ENCODE measurements at regions not wholly inside any gene's neighbourhood (a gene's known extent, or its start where the extent isn't known, plus 50 kb on each side); places are given as distances from the start of the nearest gene placed in this dataset.

DNA sequence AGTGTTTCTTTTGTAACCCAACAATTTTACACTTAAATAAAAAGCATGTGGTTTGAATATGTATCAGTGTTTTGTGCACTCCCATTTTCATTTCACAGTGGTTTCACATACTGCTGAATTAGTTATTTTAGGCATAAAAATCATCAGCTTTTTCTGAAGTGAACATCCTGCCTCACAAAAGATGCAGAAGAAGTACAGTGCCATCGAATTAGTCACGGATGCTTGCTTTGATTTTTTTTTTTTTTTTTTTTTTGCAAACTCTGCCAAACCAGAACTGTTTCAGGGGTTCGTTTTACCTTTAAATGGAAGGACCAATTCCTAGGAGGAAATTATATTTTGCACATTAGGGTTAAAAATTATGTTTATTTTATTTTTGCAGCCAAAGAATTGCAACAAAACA lies 158.6 kb downstream of the RPS12 start:
- no peak overlapping the region for H3K4me3 ChIP-seq (ENCODE audit: low read depth, low read length)
- TF ChIP-seq, protein P1, sequence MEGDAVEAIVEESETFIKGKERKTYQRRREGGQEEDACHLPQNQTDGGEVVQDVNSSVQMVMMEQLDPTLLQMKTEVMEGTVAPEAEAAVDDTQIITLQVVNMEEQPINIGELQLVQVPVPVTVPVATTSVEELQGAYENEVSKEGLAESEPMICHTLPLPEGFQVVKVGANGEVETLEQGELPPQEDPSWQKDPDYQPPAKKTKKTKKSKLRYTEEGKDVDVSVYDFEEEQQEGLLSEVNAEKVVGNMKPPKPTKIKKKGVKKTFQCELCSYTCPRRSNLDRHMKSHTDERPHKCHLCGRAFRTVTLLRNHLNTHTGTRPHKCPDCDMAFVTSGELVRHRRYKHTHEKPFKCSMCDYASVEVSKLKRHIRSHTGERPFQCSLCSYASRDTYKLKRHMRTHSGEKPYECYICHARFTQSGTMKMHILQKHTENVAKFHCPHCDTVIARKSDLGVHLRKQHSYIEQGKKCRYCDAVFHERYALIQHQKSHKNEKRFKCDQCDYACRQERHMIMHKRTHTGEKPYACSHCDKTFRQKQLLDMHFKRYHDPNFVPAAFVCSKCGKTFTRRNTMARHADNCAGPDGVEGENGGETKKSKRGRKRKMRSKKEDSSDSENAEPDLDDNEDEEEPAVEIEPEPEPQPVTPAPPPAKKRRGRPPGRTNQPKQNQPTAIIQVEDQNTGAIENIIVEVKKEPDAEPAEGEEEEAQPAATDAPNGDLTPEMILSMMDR (IDR thresholded peaks at IDR 0.05; ENCODE audit: low read depth, low read length) = no peak

DNA sequence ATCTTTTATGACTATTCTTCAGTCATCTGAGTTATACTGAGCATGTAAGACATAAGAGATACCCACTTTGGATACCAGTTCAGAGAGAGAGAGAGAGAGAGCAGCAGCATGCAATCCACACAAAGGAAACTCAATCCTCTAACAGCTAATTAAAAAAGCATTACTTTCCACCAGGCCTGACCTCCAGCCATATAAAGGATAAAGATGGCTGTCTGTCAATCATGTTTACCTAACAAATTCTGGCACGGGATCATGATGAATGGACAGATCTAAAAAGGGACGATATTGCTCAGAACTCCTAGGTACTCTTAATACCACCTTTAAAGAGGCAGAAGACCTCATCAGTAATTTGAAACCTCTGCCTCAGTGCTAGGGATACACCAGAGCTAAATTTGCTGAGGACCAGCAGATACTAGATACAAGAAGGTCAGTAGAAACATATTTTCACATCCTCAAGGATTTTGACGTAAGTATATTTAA lies 159.2 kb downstream of the RPS12 start:
- TF ChIP-seq, protein P1 (IDR thresholded peaks at IDR 0.05; ENCODE audit: low read depth, low read length) = no peak
- no peak overlapping the region for H3K4me3 ChIP-seq (ENCODE audit: low read depth, low read length)

DNA sequence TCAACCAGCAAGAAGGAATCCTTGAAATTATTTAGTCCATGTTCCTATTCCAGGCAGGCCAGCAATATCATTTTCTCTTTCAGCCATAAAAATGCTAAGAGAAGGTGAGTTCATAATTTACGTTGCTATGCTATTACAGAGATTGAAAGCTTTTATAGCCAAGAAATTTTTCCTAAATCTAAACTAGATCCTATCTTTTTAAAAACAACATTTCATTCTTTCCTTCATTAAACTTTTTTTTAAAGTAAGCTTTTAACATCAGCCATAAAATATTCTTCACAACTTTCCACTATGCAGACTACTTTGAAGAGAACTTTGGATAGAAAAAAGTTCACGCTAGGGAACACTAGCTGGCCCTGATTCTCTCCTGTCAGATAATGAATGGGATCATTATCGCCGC lies 159.8 kb downstream of the RPS12 start:
- no peak overlapping the region for H3K4me3 ChIP-seq (ENCODE audit: low read depth, low read length)
- TF ChIP-seq, protein P1 (IDR thresholded peaks at IDR 0.05; ENCODE audit: low read depth, low read length) = no peak

DNA sequence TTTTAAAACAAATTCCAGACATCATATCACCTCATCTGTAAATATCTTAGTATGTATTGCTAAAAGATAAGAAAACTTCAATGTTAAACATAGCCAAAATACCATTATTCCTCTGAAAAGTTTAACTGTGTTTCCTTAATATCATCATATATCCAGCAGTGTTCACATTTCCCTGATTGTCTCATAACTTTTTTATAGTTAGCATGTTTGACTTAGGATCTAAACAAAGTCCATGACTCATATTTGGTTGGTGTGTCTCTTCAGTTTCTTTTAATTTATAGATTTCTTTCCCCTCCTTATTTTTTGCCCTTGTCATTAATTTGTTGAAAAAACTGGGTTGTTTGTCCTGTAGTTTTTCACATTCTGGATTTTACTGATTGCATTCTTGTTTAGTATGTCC lies 163.0 kb downstream of the RPS12 start:
- no peak overlapping the region for H3K4me3 ChIP-seq (ENCODE audit: low read depth, low read length)
- TF ChIP-seq, protein P1 (IDR thresholded peaks at IDR 0.05; ENCODE audit: low read depth, low read length) = no peak

DNA sequence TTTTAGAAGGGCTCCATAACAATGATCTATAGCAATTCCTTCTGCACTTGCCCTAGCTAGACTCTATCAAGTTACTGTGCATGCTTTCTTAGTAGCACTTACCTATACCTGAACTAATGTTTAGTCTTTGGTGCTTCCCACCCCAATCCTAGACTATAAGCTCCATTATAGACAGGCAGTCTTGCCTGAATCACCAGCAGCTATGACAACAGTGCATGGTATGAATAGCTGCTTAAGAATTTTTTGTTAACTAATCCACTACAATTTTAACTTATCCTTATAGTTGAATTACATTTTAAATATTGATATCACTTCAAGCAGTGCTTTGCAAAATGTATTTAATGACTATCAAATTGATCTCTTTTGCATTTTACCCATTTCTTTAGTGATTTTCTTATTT lies 164.3 kb downstream of the RPS12 start:
- TF ChIP-seq, protein P1 (IDR thresholded peaks at IDR 0.05; ENCODE audit: low read depth, low read length) = no peak
- no peak overlapping the region for H3K4me3 ChIP-seq (ENCODE audit: low read depth, low read length)

DNA sequence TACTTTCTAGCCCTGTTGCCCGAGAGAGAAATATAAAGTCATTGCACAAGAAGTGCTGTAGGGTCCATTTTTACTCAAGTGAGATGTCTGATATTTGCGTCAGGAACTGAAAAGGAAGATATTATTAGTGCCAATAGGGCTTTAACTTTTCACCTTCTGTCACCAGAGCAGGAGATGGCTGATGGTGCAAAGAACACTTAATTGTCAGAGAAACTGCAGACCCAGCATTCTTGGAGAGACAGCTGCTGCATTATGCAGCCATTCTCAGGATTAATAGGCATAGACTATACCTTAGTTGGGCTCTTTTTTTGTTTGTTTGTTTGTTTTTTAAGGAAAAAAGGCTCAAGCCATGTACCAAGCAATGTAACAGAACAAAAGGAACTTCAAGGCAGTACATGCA lies 179.4 kb downstream of the RPS12 start:
- no peak overlapping the region for H3K4me3 ChIP-seq (ENCODE audit: low read depth, low read length)
- TF ChIP-seq, protein P1 (IDR thresholded peaks at IDR 0.05; ENCODE audit: low read depth, low read length) = no peak

DNA sequence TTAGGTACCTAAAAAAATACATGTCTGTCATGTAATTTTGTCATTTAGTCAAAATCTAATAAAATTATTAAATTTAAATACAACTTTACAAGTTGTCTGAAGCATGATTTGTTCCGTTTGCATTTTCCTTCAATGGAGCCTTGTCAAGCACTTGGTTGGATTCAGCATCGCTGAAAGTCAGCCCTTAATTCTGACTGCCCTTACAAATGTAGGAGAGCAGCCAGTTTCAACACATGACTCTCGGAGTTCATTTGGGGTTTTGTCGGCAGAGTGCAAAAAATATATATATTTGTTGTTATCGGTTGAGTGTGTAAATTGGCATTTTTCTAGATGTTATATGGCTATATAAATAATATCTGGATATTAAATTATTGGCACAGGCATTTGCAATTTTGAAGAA lies 180.6 kb downstream of the RPS12 start:
- TF ChIP-seq, protein P1 (IDR thresholded peaks at IDR 0.05; ENCODE audit: low read depth, low read length) = no peak
- H3K4me3 ChIP-seq (ENCODE audit: low read depth, low read length) = no peak overlapping the region

Measured in WI38 (cell line).